Omental fat pad (tissue), 3 donors: ENCODE measurements at regions not wholly inside any gene's neighbourhood (a gene's known extent, or its start where the extent isn't known, plus 50 kb on each side); places are given as distances from the start of the nearest gene placed in this dataset.
A peak's percentile ranks its signal among the peaks of the same experiment; 100 is the strongest.

Experiments
- ATAC-seq: fragments of 150-250 bp; one replicate; pipeline ENCODE4 v1.9.1; 2016; ENCODE audit warnings: mild to moderate bottlenecking, moderate library complexity; ENCODE audit not compliant: low FRiP score
- DNase-seq: peaks from one replicate; pipeline ENCODE4 v3.0.0-alpha.2; 2019; ENCODE audit warnings: low spot score
- CTCF ChIP-seq, 3 donors: fragments of 450-650 bp; IDR thresholded peaks; one replicate each; pipeline ENCODE4 v1.5.1; 2016 to 2017; ENCODE audit warnings: antibody characterized with exemption in 3 of 3, mild to moderate bottlenecking in 3 of 3, moderate library complexity in 2 of 3

GRCh38 chr1:114289824-114290223, 136.2 kb upstream of the SYT6 start:
- no peak for TF ChIP-seq CTCF (IDR thresholded peaks at IDR 0.05)
- ATAC-seq (no peak), DNase-seq (no peak)

GRCh38 chr1:114289306-114289705, 135.6 kb upstream of the SYT6 start:
- ATAC-seq: no peak

GRCh38 chr1:114286960-114287359, 133.3 kb upstream of the SYT6 start:
- TF ChIP-seq CTCF (IDR thresholded peaks at IDR 0.05): no peak
- ATAC-seq: no peak
- DNase-seq: no peak

More at GRCh38 chr1:114289306-114289705, 135.6 kb upstream of the SYT6 start:
- DNase-seq: no peak
- no peak for TF ChIP-seq CTCF (IDR thresholded peaks at IDR 0.05)

- TF ChIP-seq CTCF (IDR thresholded peaks at IDR 0.05): no peak
- DNase-seq (no peak), ATAC-seq (no peak)
Measured at GRCh38 chr1:114286179-114286578, 132.5 kb upstream of the SYT6 start.

GRCh38 chr1:114282751-114283403, 129.2 kb upstream of the SYT6 start:
- DNase-seq (peak; percentile 95), ATAC-seq (peak; percentile 82)
- peak in 1 of 3 donors; percentile 67 for TF ChIP-seq CTCF (IDR thresholded peaks at IDR 0.05)

- DNase-seq (no peak), ATAC-seq (no peak)
- no peak for TF ChIP-seq CTCF (IDR thresholded peaks at IDR 0.05)
Measured at GRCh38 chr1:114278911-114279310, 125.2 kb upstream of the SYT6 start.

GRCh38 chr1:114278430-114278829, 124.8 kb upstream of the SYT6 start:
- no peak for ATAC-seq
- DNase-seq: no peak
- TF ChIP-seq CTCF (IDR thresholded peaks at IDR 0.05): no peak
